Tibial nerve (tissue), 3 donors: ENCODE measurements at regions not wholly inside any gene's neighbourhood (a gene's known extent, or its start where the extent isn't known, plus 50 kb on each side); places are given as distances from the start of the nearest gene placed in this dataset.

Experiments used
- CTCF ChIP-seq, 5 experiments: fragments of 200-600 bp in 3 of 5; fragments of 450-650 bp in 2 of 5; sonication (generic) in 3 of 5; IDR thresholded peaks; one replicate each; pipeline ENCODE4 v1.5.1; 2016 to 2019; ENCODE audit warnings: antibody characterized with exemption in 5 of 5, mild to moderate bottlenecking in 3 of 5, moderate library complexity in 2 of 5
- POLR2A ChIP-seq, 2 donors: fragments of 450-650 bp; IDR thresholded peaks; one replicate each; pipeline ENCODE4 v1.6.1; 2017; ENCODE audit warnings: antibody characterized with exemption in 2 of 2, mild to moderate bottlenecking in 2 of 2, moderate library complexity in 2 of 2

DNA sequence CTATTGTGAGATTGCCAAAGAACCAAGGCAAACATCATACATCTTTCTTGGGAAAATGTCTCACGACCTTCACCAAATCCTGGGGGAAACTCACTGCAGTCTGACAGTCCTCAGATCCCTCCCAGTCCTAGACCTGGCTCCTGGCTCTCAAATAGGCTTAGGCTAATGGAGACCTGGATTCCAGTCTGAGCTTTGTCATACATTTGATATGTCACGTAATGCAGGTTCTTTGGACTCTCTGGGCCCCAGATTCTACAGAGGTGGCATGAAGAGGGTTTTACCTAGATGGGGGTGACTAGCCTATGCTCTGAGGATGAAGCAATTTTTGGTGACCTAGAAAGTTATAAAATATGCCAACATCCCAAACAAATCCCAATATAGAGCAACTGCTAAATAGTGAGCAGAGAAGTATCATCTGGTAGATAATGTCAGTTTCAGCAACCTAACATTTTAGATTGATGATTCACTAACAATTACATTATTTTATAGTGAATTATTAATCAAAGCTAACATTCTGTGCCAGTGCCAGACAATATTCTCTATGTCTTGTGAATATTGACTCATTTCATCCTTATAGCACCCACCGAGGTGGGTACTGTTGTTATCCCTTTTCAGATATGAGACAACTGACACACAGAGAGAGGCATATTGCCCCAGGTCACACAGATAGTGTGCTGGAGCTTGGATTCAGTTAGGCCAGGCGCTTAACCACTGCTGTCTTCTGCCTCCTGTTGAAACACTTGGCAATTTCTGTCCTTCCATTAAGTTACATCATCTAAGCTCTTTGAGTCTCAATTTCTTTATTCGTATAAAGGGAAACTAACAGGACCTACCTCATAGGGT, 195.4 kb upstream of the MAMLD1 start:
- TF ChIP-seq CTCF (IDR thresholded peaks at IDR 0.05) (no peak), POLR2A (IDR thresholded peaks at IDR 0.05) (no peak)
